IMR-90 (cell line): ENCODE measurements at regions not wholly inside any gene's neighbourhood (a gene's known extent, or its start where the extent isn't known, plus 50 kb on each side); places are given as distances from the start of the nearest gene placed in this dataset.

ENCODE experiments used
- ATAC-seq: fragments of 200-7000 bp; cut with Tn5 transposase; 2 replicates; pipeline ENCODE4 v1.9.1; 2020; ENCODE audit warnings: low read depth, mild to moderate bottlenecking, moderate library complexity
- BruUV-seq: library from RNA; stranded (reverse); fragments of 400-500 nt; replicated peaks from 2 replicates; lab custom pipeline; 2021; lab: Mats Ljungman, UMichigan
- CTCF ChIA-PET: fragments of 300-600 bp; formaldehyde crosslinking; extraction: SDS; loops from one replicate; lab custom pipeline; 2021; ENCODE audit warnings: antibody characterized with exemption; lab: Yijun Ruan, JAX
- POLR2A ChIA-PET: fragments of 300-600 bp; sonication (Branson Sonifier 250); formaldehyde crosslinking; loops from one replicate; lab custom pipeline; 2022; ENCODE audit warnings: antibody characterized with exemption; ENCODE audit not compliant: unreplicated experiment; lab: Charles Lee
- DNase-seq: peaks from one replicate; pipeline ENCODE4 v3.0.0; 2013
- H2AFZ ChIP-seq: replicated peaks from 2 replicates; pipeline ENCODE3; 2013; ENCODE audit warnings: low read length, mild to moderate bottlenecking; ENCODE audit not compliant: poor library complexity
- H2AK5ac ChIP-seq: 2 replicates; pipeline ENCODE4 v1.6.1; 2013; ENCODE audit warnings: low read depth, low read length, inconsistent platforms
- H2AK9ac ChIP-seq: replicated peaks from 2 replicates; pipeline ENCODE3; 2013; ENCODE audit warnings: mild to moderate bottlenecking, low read depth, low read length, moderate library complexity; ENCODE audit not compliant: poor library complexity
- H2BK120ac ChIP-seq: 2 replicates; pipeline ENCODE4 v1.6.1; 2013; ENCODE audit warnings: low read depth, low read length, inconsistent platforms
- H2BK15ac ChIP-seq: 3 replicates; pipeline ENCODE4 v1.6.1; 2013; ENCODE audit warnings: low read depth, low read length, inconsistent platforms
- H2BK20ac ChIP-seq: 2 replicates; pipeline ENCODE4 v1.6.1; 2013; ENCODE audit warnings: low read depth, mild to moderate bottlenecking, inconsistent platforms, low read length, moderate library complexity
- H2BK5ac ChIP-seq: 2 replicates; pipeline ENCODE4 v1.6.1; 2013; ENCODE audit warnings: mild to moderate bottlenecking, low read depth, low read length, inconsistent platforms; ENCODE audit not compliant: poor library complexity, severe bottlenecking
- H3K14ac ChIP-seq: replicated peaks from 2 replicates; pipeline ENCODE4 v1.6.1; 2013; ENCODE audit warnings: low read depth, low read length, inconsistent platforms
- H3K18ac ChIP-seq: 2 replicates; pipeline ENCODE4 v1.6.1; 2013; ENCODE audit warnings: low read depth, low read length, control low read depth
- H3K23ac ChIP-seq: 2 replicates; pipeline ENCODE4 v1.6.1; 2013; ENCODE audit warnings: low read depth, low read length, inconsistent platforms
- H3K27ac ChIP-seq: 2 replicates; pipeline ENCODE4 v1.5.1; 2013; ENCODE audit warnings: mild to moderate bottlenecking, control low read depth, low read length; ENCODE audit not compliant: insufficient read depth
- H3K27me3 ChIP-seq: 2 replicates; pipeline ENCODE4 v1.6.1; 2013; ENCODE audit warnings: low read length; ENCODE audit not compliant: control insufficient read depth, insufficient read depth
- H3K36me3 ChIP-seq: 2 replicates; pipeline ENCODE4 v1.6.1; 2013; ENCODE audit warnings: low read length, mixed read lengths; ENCODE audit not compliant: control insufficient read depth, insufficient read depth
- H3K4ac ChIP-seq: 2 replicates; pipeline ENCODE4 v1.6.1; 2013; ENCODE audit warnings: low read depth, low read length, inconsistent platforms
- H3K4me1 ChIP-seq: 2 replicates; pipeline ENCODE4 v1.6.1; 2013; ENCODE audit warnings: low read length, mixed read lengths; ENCODE audit not compliant: control insufficient read depth, insufficient read depth
- H3K4me2 ChIP-seq: 2 replicates; pipeline ENCODE4 v1.6.1; 2013; ENCODE audit warnings: low read depth, mild to moderate bottlenecking, control low read depth, low read length, moderate library complexity
- H3K4me3 ChIP-seq: 2 replicates; pipeline ENCODE4 v1.5.1; 2013; ENCODE audit warnings: low read depth, mild to moderate bottlenecking, control low read depth, low read length, moderate library complexity; ENCODE audit not compliant: insufficient read depth
- H3K56ac ChIP-seq: 2 replicates; pipeline ENCODE4 v1.6.1; 2013; ENCODE audit warnings: low read length, inconsistent platforms; ENCODE audit not compliant: insufficient read depth; ENCODE audit errors: extremely low read depth
- H3K79me1 ChIP-seq, 2 experiments: 2 replicates each; pipeline ENCODE4 v1.6.1; 2013; ENCODE audit warnings: low read length in 2 of 2, inconsistent platforms in 1 of 2, low read depth in 1 of 2
- H3K9ac ChIP-seq: 2 replicates; pipeline ENCODE4 v1.6.1; 2013; ENCODE audit warnings: low read depth, low read length, control low read depth
- H3K9me1 ChIP-seq: 2 replicates; pipeline ENCODE4 v1.6.1; 2013; ENCODE audit warnings: low read length, inconsistent platforms; ENCODE audit not compliant: insufficient read depth
- H3K9me3 ChIP-seq: 2 replicates; pipeline ENCODE4 v1.6.1; 2013; ENCODE audit warnings: low read length; ENCODE audit not compliant: control insufficient read depth, insufficient read depth
- H4K20me1 ChIP-seq: 2 replicates; pipeline ENCODE4 v1.6.1; 2013; ENCODE audit warnings: low read length, inconsistent platforms; ENCODE audit not compliant: insufficient read depth
- H4K5ac ChIP-seq: 2 replicates; pipeline ENCODE4 v1.6.1; 2013; ENCODE audit warnings: mild to moderate bottlenecking, low read depth, low read length, control low read depth
- H4K8ac ChIP-seq, 2 experiments: 2 replicates each; pipeline ENCODE4 v1.6.1; 2013; ENCODE audit warnings: low read depth in 2 of 2, low read length in 2 of 2, control low read depth in 1 of 2, inconsistent platforms in 1 of 2
- H4K91ac ChIP-seq: 2 replicates; pipeline ENCODE4 v1.6.1; 2013; ENCODE audit warnings: low read depth, low read length, inconsistent platforms; ENCODE audit not compliant: insufficient read depth
- BHLHE40 ChIP-seq: fragments of 150-350 bp; IDR thresholded peaks from 2 replicates; pipeline ENCODE4 v1.6.1; 2016; ENCODE audit warnings: mild to moderate bottlenecking, low read depth, low read length
- MAZ ChIP-seq: IDR thresholded peaks from 2 replicates; pipeline ENCODE4 v1.6.1; 2012; ENCODE audit warnings: low read depth, mild to moderate bottlenecking, low read length, improper control_type of control experiment, moderate library complexity, borderline replicate concordance
- NFE2L2 ChIP-seq: fragments of 150-350 bp; IDR thresholded peaks from 2 replicates; pipeline ENCODE4 v1.6.1; 2016; ENCODE audit warnings: low read depth, mild to moderate bottlenecking, low read length
- POLR2A ChIP-seq: IDR thresholded peaks from 2 replicates; pipeline ENCODE4 v1.6.1; 2012; ENCODE audit warnings: mild to moderate bottlenecking, low read depth, low read length
- WGBS, 2 experiments: methylation state at CpG; one replicate each; pipeline versions ENCODE4 v1.1.5 to v1.1.7; 2013; ENCODE audit warnings: missing lambda C conversion rate in 2 of 2; ENCODE audit not compliant: insufficient read length in 1 of 2; ENCODE audit errors: extremely low coverage in 2 of 2; 5-methylcytosine and 5-hydroxymethylcytosine counted together
- dilution Hi-C: fragments of 300-500 bp; cut with HindIII; formaldehyde crosslinking; loops from one replicate; pipeline ENCODE4 v1.14.3; 2018; ENCODE audit warnings: low sequenced_read_pairs; ENCODE audit not compliant: unreplicated experiment
- in situ Hi-C: fragments of 300-500 bp; cut with MboI; formaldehyde crosslinking; loops from 3 replicates; pipeline ENCODE4 v1.14.3; 2019; ENCODE audit warnings: low sequenced_read_pairs, inconsistent platforms, mixed read lengths
- intact Hi-C: fragments of 100-400 bp; cut with micrococcal nuclease; formaldehyde crosslinking; loops from 2 replicates; pipeline ENCODE4 v1.10.0; 2022

DNA sequence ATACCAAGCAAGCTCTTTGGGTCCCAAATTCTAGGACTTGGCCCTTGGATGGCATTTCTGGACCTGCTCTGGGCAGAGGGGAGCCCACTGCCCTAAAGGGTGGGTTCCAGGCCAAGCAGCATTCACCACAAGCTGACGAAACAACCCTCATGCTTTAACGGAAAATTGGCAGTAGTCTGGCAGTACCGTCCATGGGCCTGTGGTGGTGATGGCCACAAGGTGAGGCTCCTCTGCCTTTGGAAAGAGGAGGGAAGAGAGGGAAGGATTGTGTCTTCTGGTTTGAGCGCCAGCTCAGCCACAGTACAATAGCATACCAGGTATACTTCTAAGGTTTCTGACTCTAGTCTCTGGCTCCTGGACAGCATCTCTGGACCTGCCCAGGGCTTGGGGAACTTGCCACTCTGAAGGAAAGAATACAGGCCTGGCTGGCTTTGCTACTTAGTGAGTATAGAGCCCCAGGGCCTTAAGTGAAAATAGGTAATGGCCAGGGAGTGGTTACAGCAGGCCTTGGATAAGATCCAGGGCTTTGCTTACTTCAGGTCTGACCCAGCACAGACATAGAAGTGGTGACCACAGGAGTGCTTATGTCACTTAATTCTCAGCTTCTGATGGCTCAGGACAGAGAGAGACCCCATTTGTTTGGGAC, 595.5 kb downstream of the LMO7 start:
- intact Hi-C loops (no loop called here), dilution Hi-C loops (no loop called here), in situ Hi-C loops (no loop called here)
- no peak overlapping the region for H2AK9ac ChIP-seq
- H3K79me1 ChIP-seq, result no peaks in the 10 kb centered on the region
- no peak for DNase-seq
- H3K18ac ChIP-seq, result no peak overlapping the region
- H2BK5ac ChIP-seq, result no peak overlapping the region
- no peak overlapping the region for H3K9ac ChIP-seq
- ChIA-PET CTCF (no interaction called here), POLR2A (no interaction called here)
- no peak overlapping the region for H2AK5ac ChIP-seq
- no peaks in the 10 kb centered on the region for H3K9me1 ChIP-seq
- no peak overlapping the region for H2BK15ac ChIP-seq
- H3K56ac ChIP-seq, result no peak overlapping the region
- H3K27me3 ChIP-seq, result no peaks in the 10 kb centered on the region
- WGBS, 2 experiments, result no CpG with 5 or more reads among the region's 4 CpGs
- no peak overlapping the region for H3K4ac ChIP-seq
- no peak overlapping the region for H3K14ac ChIP-seq
- no peak overlapping the region for H4K8ac ChIP-seq
- H3K23ac ChIP-seq, result no peak overlapping the region
- H2AFZ ChIP-seq, result no peak overlapping the region
- no peaks in the 10 kb centered on the region for H3K9me3 ChIP-seq
- no TSS peak for BruUV-seq
- H3K4me2 ChIP-seq, result no peak overlapping the region
- H4K91ac ChIP-seq, result no peak overlapping the region
- no peak overlapping the region for H3K27ac ChIP-seq
- no peak for ATAC-seq
- no peak overlapping the region for H3K4me3 ChIP-seq
- no peak overlapping the region for H2BK120ac ChIP-seq
- no peak overlapping the region for H2BK20ac ChIP-seq
- no peaks in the 10 kb centered on the region for H3K4me1 ChIP-seq
- no peaks in the 10 kb centered on the region for H4K20me1 ChIP-seq
- TF ChIP-seq NFE2L2 (no peak), MAZ (no peak), POLR2A (no peak), BHLHE40 (no peak)
- H4K5ac ChIP-seq, result no peak overlapping the region; the same call in 1 of the 2 replicates
- no peaks in the 10 kb centered on the region for H3K36me3 ChIP-seq
